Activated T-helper 17 cell treated with anti-CD3 and anti-CD28 coated beads, Interleukin-2, amount 50 U/mL, for 72 hours (primary cell): ENCODE measurements at regions not wholly inside any gene's neighbourhood (a gene's known extent, or its start where the extent isn't known, plus 50 kb on each side); places are given as distances from the start of the nearest gene placed in this dataset.
"Not testable (repeated sequence)": the region's sequence is repeated elsewhere in the genome, so short reads cannot be mapped to it uniquely, and the experiment has no call there.

Experiments
- ATAC-seq: fragments of 150-1000 bp; cut with Tn5 transposase; replicated peaks from 2 replicates; pipeline ENCODE4 v1.10.0; 2021; ENCODE audit warnings: mild to moderate bottlenecking, moderate library complexity
- H3K27ac Mint-ChIP-seq: one replicate; pipeline ENCODE4 v1.8.0; 2022; ENCODE audit warnings: mixed read lengths
- H3K27me3 Mint-ChIP-seq: one replicate; pipeline ENCODE4 v1.8.0; 2022; ENCODE audit warnings: mixed read lengths
- H3K36me3 Mint-ChIP-seq: one replicate; pipeline ENCODE4 v1.8.0; 2022; ENCODE audit warnings: low read depth, mild to moderate bottlenecking, mixed read lengths
- H3K4me1 Mint-ChIP-seq: one replicate; pipeline ENCODE4 v1.8.0; 2022; ENCODE audit warnings: mixed read lengths
- H3K4me3 Mint-ChIP-seq: one replicate; pipeline ENCODE4 v1.8.0; 2022; ENCODE audit warnings: mild to moderate bottlenecking, mixed read lengths
- H3K9me3 Mint-ChIP-seq: one replicate; pipeline ENCODE4 v1.8.0; 2022; ENCODE audit warnings: mixed read lengths

GRCh38 chr12:17591005-17591681, 498.9 kb downstream of the RERGL start:
- no peak overlapping the region for H3K4me3 Mint-ChIP-seq
- ATAC-seq, result no peak
- no peaks in the 10 kb centered on the region for H3K36me3 Mint-ChIP-seq
- H3K27me3 Mint-ChIP-seq, result no peaks in the 10 kb centered on the region
- H3K9me3 Mint-ChIP-seq, result peaks cover 5% of the 10 kb centered on the region
- no peak overlapping the region for H3K27ac Mint-ChIP-seq
- no peaks in the 10 kb centered on the region for H3K4me1 Mint-ChIP-seq

- no peaks in the 10 kb centered on the region for H3K4me1 Mint-ChIP-seq
- no peak overlapping the region for H3K4me3 Mint-ChIP-seq
- no peaks in the 10 kb centered on the region for H3K27me3 Mint-ChIP-seq
- H3K36me3 Mint-ChIP-seq, result no peaks in the 10 kb centered on the region
- ATAC-seq, result no peak
- H3K27ac Mint-ChIP-seq, result no peak overlapping the region
- peaks cover 7% of the 10 kb centered on the region for H3K9me3 Mint-ChIP-seq
Observed at GRCh38 chr12:17588968-17589367, 501.0 kb downstream of the RERGL start.

- Mint-ChIP-seq H3K9me3 (peaks cover 13% of the 10 kb centered on the region), H3K36me3 (no peaks in the 10 kb centered on the region), H3K4me1 (no peaks in the 10 kb centered on the region), H3K27me3 (no peaks in the 10 kb centered on the region), H3K4me3 (no peak overlapping the region), H3K27ac (no peak overlapping the region)
- ATAC-seq, result no peak
Observed at GRCh38 chr12:17579205-17580026, 510.6 kb downstream of the RERGL start.

- H3K36me3 Mint-ChIP-seq, result no peaks in the 10 kb centered on the region
- H3K4me3 Mint-ChIP-seq, result no peak overlapping the region
- H3K27me3 Mint-ChIP-seq, result no peaks in the 10 kb centered on the region
- peaks cover 10% of the 10 kb centered on the region for H3K9me3 Mint-ChIP-seq
- ATAC-seq, result no peak
- no peak overlapping the region for H3K27ac Mint-ChIP-seq
- H3K4me1 Mint-ChIP-seq, result no peaks in the 10 kb centered on the region
Observed at GRCh38 chr12:17577405-17577804, 512.6 kb downstream of the RERGL start.

GRCh38 chr12:17572250-17572649, 517.7 kb downstream of the RERGL start:
- ATAC-seq, result no peak
- no peak overlapping the region for H3K27ac Mint-ChIP-seq

GRCh38 chr12:17571047-17571446, 518.9 kb downstream of the RERGL start:
- ATAC-seq, result no peak
- H3K4me3 Mint-ChIP-seq, result no peak overlapping the region
- no peaks in the 10 kb centered on the region for H3K4me1 Mint-ChIP-seq
- no peaks in the 10 kb centered on the region for H3K27me3 Mint-ChIP-seq
- H3K27ac Mint-ChIP-seq, result no peak overlapping the region
- no peaks in the 10 kb centered on the region for H3K36me3 Mint-ChIP-seq
- no peaks in the 10 kb centered on the region for H3K9me3 Mint-ChIP-seq

More at GRCh38 chr12:17572250-17572649, 517.7 kb downstream of the RERGL start:
- H3K27me3 Mint-ChIP-seq, result no peaks in the 10 kb centered on the region
- no peak overlapping the region for H3K4me3 Mint-ChIP-seq
- peaks cover 1% of the 10 kb centered on the region for H3K9me3 Mint-ChIP-seq
- H3K36me3 Mint-ChIP-seq, result no peaks in the 10 kb centered on the region
- H3K4me1 Mint-ChIP-seq, result no peaks in the 10 kb centered on the region

- H3K4me3 Mint-ChIP-seq, ATAC-seq, H3K36me3 Mint-ChIP-seq, H3K4me1 Mint-ChIP-seq, H3K27ac Mint-ChIP-seq, H3K27me3 Mint-ChIP-seq: not testable (repeated sequence)
- H3K9me3 Mint-ChIP-seq, result peaks cover 11% of the 10 kb centered on the region
Observed at GRCh38 chr12:17564630-17565029, 525.4 kb downstream of the RERGL start.

- no peaks in the 10 kb centered on the region for H3K4me1 Mint-ChIP-seq
- no peaks in the 10 kb centered on the region for H3K27me3 Mint-ChIP-seq
- ATAC-seq, result no peak
- no peak overlapping the region for H3K4me3 Mint-ChIP-seq
- peaks cover 14% of the 10 kb centered on the region for H3K9me3 Mint-ChIP-seq
- no peak overlapping the region for H3K27ac Mint-ChIP-seq
- no peaks in the 10 kb centered on the region for H3K36me3 Mint-ChIP-seq
Observed at GRCh38 chr12:17550011-17550410, 540.0 kb downstream of the RERGL start.

- H3K4me3 Mint-ChIP-seq, result no peak overlapping the region
- H3K36me3 Mint-ChIP-seq, result no peaks in the 10 kb centered on the region
- H3K4me1 Mint-ChIP-seq, result no peaks in the 10 kb centered on the region
- ATAC-seq, result no peak
- no peaks in the 10 kb centered on the region for H3K27me3 Mint-ChIP-seq
- no peak overlapping the region for H3K27ac Mint-ChIP-seq
- H3K9me3 Mint-ChIP-seq, result peaks cover 27% of the 10 kb centered on the region
Observed at GRCh38 chr12:17540921-17541320, 549.1 kb downstream of the RERGL start.

GRCh38 chr12:17528394-17528793, 561.6 kb downstream of the RERGL start:
- Mint-ChIP-seq H3K4me1 (no peaks in the 10 kb centered on the region), H3K27me3 (no peaks in the 10 kb centered on the region), H3K27ac (no peak overlapping the region), H3K9me3 (peaks cover 13% of the 10 kb centered on the region), H3K4me3 (no peak overlapping the region), H3K36me3 (no peaks in the 10 kb centered on the region)
- no peak for ATAC-seq

GRCh38 chr12:17527021-17527420, 563.0 kb downstream of the RERGL start:
- Mint-ChIP-seq H3K27ac (no peak overlapping the region), H3K9me3 (peaks cover 8% of the 10 kb centered on the region), H3K4me1 (no peaks in the 10 kb centered on the region), H3K27me3 (no peaks in the 10 kb centered on the region), H3K4me3 (no peak overlapping the region), H3K36me3 (no peaks in the 10 kb centered on the region)
- ATAC-seq, result no peak

- Mint-ChIP-seq H3K36me3 (no peaks in the 10 kb centered on the region), H3K4me3 (no peak overlapping the region), H3K9me3 (peaks cover 13% of the 10 kb centered on the region), H3K27me3 (no peaks in the 10 kb centered on the region), H3K4me1 (no peaks in the 10 kb centered on the region), H3K27ac (no peak overlapping the region)
- no peak for ATAC-seq
Observed at GRCh38 chr12:17511369-17511768, 578.6 kb downstream of the RERGL start.

GRCh38 chr12:17507336-17507735, 582.7 kb downstream of the RERGL start:
- H3K4me3 Mint-ChIP-seq, result no peak overlapping the region
- no peak for ATAC-seq
- no peak overlapping the region for H3K27ac Mint-ChIP-seq
- no peaks in the 10 kb centered on the region for H3K4me1 Mint-ChIP-seq
- peaks cover 5% of the 10 kb centered on the region for H3K9me3 Mint-ChIP-seq
- H3K27me3 Mint-ChIP-seq, result no peaks in the 10 kb centered on the region
- no peaks in the 10 kb centered on the region for H3K36me3 Mint-ChIP-seq

- Mint-ChIP-seq H3K9me3 (peaks cover 5% of the 10 kb centered on the region), H3K36me3 (no peaks in the 10 kb centered on the region), H3K27ac (no peak overlapping the region), H3K27me3 (no peaks in the 10 kb centered on the region), H3K4me1 (no peaks in the 10 kb centered on the region), H3K4me3 (no peak overlapping the region)
- ATAC-seq, result no peak
Observed at GRCh38 chr12:17503742-17504141, 586.3 kb downstream of the RERGL start.

GRCh38 chr12:17489452-17489851, 600.5 kb downstream of the RERGL start:
- no peaks in the 10 kb centered on the region for H3K36me3 Mint-ChIP-seq

More at GRCh38 chr12:17489452-17489851, 600.5 kb downstream of the RERGL start:
- Mint-ChIP-seq H3K9me3 (peaks cover 5% of the 10 kb centered on the region), H3K4me1 (no peaks in the 10 kb centered on the region), H3K27ac (no peak overlapping the region), H3K27me3 (no peaks in the 10 kb centered on the region), H3K4me3 (no peak overlapping the region)
- no peak for ATAC-seq
